SK-MEL-5 (cell line): ENCODE measurements at regions not wholly inside any gene's neighbourhood (a gene's known extent, or its start where the extent isn't known, plus 50 kb on each side); places are given as distances from the start of the nearest gene placed in this dataset.

Experiments used
- DNase-seq: peaks from one replicate; pipeline ENCODE4 v3.0.0-alpha.2; 2016; ENCODE audit warnings: low read depth, low spot score
- in situ Hi-C: cut with HindIII; loops from 2 replicates; pipeline ENCODE4 v1.10.0; 2016; ENCODE audit warnings: low sequenced_read_pairs, high pct_unique_total_duplicates, low pct_unique_long_range_greater_than_20kb

DNA sequence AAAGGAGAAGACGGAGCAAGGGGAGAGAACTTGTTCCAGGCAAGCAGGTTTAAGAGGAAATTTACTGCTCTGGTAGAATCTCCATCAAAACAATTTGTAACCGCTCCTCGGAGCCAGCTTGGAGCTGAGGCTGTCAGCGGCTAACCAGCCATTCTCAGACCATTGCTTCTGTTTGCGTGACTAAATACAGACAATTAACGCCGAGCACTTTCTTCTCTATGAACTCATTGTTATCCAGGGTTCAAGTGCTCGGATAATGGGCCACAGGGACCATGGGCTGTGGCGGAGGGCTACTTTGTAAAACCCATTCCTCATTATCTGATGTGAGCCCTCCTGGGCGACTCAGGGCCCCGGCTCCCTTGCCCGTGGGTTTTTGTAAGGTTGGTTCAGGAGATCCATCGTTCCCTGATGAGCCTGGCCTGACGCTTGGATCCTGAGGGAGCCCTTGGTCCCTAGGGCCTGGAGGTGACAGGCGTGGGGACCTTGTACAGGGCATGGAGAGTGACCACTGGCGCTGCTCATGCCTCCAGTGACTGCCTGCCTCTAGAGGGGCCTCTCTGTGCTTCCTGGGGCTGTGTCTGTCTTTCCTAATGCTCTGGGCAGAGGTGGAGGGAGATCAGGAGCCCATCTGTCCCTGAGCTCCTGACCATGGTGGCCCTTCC is 61.5 kb upstream of the ZNF536 start:
- DNase-seq, result no peak
- in situ Hi-C loops, result no loop called here

DNA sequence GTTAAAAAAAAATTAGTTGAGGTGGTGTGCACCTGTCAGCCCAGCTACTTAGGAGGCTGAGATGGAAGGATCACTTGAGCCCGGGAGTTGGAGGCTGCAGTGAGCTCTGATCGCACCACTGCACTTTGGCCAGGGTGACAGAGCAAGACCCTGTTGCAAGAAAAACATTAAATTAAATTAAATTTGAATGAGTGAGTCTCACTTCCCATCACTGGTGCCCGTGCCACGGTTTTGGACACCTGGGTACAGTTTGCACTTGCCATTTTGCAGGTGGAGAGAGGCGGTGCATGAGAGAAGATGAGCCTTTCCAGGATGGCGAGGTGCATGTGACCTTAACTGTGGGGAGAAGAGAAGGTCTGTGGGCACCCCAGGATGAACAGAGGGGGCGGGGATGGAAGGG is 60.3 kb upstream of the ZNF536 start:
- DNase-seq, result no peak
- in situ Hi-C loops, result no loop called here

DNA sequence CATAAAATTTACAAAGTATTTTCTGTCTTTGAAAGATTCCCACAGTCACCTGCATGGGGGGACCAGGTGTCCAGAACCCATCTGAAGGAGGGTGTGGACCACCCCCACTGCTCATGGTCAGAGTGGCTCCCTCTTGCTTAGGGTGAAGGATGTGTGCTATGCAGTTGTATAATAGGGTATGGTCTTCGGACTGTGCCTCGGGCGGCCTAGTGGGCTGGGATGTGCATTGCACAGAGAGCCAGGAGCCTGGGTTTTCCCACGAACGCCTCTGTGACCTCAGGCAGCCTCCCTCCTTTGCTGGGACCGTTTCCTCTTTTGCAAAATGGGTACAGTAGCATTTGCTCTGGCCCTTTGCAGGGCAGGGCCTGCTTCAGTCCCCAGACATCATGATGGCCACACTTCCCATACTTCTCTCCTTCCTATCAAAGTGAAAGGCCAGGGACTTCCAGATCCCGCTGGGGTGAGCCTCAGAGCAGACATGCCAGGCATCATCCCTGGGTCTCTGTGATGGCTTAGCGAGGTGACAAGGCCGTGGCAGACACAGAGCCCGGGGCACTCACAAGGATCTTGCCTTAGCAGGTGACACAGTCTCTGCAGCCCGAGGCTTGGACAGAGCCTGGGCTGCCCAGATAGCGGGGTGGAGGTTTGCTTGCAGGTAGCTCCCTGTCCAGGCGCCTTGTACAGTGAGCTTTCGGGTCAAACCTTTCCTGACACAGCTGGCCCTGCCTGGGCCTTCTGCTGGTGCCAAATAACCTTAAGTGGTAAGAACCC is 59.4 kb upstream of the ZNF536 start:
- DNase-seq, result no peak
- in situ Hi-C loops, result no loop called here

DNA sequence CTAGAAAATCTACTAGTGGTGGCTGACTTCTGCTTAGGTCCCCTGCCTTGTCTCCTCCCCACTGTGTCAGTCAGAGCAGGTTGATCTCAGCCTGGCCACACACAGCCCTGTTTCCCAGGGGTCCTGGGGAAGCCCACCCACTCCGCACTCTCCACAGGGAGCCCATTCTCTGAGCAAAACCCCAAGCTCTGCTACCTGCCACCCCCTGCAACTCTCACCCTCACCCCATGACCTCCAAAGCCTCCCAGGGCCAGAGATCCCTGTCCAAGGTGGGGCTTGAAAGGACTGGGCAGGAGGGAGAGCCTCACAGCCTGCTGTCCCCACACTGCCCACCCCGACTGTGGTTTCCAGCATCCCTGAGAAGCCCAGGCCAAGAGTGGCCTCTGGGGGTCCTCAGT is 58.8 kb upstream of the ZNF536 start:
- in situ Hi-C loops, result no loop called here
- no peak for DNase-seq

DNA sequence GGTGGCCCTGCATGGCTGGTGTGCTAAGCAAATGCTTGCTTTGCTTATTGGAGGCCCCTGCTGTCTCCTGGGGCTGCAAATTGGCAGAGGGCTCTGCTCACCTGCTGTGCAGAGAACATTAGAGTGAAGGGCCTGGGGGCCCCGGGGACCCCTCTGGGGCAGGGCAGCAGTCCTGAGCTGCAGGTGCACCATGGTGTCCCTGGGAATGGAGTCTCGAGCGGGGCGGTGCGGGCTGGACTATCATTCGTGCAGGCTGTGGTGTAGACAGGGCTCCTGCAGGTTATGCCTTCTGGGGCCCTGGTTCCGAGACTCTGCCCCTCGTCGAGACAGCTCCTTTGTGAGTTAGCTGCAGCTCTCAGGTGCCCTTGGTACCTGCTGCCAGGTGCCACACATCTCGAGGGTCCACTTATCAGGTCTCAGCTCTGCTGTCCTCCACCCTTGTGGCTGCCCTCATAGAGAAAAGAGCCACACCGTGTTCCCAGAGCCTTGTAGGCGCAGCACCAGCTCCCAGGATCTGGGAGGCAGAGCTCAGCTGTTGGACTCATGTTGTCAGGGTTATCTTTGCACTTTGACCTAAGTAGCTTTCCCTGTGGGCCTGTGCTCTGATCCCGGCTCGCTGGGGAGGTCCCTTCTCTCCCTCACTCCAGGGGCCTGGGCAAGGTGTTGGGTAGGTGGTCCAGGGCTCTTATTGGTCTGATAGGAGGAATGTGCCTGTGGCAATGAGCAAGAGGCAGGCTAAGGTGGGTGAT is 58.0 kb upstream of the ZNF536 start:
- in situ Hi-C loops, result no loop called here
- DNase-seq, result no peak

DNA sequence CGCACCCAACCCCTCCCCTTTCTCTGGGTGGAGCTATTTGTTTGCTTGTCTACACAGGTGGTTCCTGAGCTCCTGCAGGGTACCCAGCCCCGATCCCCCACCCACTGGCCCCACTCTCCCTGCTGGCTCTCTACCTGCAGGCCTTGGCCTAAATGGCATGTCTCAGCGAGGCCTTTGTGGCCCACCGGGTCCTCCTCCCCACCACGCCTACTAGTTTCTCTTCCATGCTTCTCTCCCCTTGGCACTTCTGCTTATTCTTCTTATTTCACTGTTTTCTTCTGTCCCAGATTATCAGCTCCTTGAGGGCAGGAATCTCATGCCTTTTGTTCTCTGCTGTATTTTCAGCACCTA is 57.4 kb upstream of the ZNF536 start:
- no peak for DNase-seq
- in situ Hi-C loops, result no loop called here

DNA sequence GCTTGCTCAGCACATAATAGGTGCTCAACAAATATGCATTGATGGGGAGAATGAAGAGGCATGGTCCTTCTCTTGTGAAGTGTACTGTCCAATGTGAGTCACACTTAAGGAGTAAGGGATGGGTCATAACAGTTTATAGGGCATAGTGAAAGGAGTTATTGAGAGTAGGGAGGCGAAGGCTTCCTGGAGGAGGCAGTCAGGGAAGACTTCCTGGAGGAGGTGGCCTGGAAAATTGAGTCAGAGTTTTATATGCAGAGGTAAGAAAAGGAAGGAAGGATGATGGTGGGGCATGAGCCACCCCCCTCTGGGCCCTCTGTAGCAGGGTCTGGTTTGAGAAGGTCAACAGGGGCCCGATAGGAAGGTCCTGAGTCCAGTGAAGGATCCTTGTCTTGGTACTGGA is 57.0 kb upstream of the ZNF536 start:
- in situ Hi-C loops, result no loop called here
- no peak for DNase-seq

DNA sequence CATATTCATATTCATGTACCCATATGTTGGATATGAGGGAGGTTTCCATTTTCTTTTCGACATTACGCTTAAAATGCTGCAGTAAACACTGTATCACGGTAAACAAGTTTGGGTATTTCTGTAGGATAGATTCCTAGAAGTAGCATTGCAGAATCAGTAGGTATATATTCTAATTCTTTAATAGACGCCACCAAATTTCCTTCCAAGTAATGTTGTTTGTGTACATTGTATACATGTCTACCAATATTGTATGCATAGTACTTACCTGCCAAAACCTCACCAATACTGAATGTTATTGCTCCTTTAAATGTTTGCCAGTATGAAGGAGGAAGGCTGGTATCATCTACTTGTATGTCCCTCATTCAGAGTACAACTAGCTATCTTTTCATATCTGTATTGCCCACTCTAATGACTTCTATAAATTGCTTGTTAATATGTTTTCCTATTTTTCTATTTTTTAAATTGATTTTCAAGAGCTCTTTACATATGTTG is 56.1 kb upstream of the ZNF536 start:
- in situ Hi-C loops, result no loop called here
- DNase-seq, result no peak

DNA sequence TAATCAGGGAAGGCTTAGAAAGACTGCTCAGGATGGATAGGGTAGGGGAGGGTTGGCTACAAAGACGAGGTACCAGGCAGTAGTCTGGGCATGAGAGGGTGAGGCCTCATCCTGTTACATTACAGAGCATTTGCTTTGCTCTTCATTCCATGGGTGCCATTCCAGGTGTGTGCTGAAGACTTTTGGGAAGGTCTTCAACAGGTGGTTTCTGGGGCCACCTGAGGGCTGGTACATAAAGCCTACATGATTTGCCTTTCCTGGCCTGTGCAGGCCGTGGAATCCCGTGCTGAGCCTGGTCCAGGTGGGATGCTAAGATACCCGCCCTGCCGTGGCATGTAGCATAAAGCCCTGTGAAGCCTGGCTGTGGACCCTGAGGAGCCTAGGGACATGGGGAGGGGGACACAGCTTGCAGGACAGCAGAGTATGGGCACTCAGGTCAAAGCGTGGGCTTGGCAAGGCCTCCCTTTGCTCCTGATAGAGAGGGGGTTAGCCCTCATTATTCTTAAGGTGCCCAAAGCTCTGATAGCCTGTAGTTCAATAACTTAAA is 55.6 kb upstream of the ZNF536 start:
- no peak for DNase-seq
- in situ Hi-C loops, result no loop called here

DNA sequence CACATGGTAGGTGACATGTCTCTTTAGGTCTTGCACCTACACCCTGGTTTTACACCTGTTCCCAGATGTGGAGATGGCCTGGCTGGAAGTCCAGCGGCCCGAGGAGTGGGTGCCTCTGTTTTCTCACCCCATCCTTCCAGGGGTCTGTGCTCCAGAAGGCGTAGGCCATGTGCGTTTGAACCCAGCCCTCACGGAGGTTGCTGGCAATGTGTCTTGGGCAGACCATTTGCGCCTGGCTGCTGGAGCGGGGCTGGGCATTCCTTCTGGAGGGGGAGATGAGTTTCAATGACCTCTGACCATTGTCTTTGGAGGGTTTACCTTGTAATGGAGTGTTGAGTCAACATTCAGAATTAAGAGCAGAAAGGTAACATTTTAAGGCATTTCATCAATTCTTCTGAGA is 54.8 kb upstream of the ZNF536 start:
- in situ Hi-C loops, result no loop called here
- DNase-seq, result no peak

DNA sequence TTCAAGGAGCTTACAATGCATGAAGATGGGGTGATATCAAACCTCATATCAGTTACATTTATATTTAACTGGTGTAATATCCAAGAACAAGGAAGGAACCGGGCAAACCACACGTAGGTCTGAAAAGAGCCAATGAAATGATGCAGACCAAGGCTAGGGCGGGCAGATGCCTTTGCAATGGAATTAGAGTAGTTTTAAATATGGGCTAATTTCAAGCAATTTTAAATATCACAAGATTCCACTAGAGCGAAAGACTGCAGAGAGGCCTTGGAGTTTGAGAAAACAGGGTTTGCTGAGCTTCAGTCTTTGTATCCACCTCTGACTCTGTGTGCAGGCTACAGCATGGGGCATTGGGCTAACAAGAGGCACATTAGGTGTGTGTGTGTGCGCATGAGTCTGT is 53.9 kb upstream of the ZNF536 start:
- in situ Hi-C loops, result no loop called here
- DNase-seq, result no peak

DNA sequence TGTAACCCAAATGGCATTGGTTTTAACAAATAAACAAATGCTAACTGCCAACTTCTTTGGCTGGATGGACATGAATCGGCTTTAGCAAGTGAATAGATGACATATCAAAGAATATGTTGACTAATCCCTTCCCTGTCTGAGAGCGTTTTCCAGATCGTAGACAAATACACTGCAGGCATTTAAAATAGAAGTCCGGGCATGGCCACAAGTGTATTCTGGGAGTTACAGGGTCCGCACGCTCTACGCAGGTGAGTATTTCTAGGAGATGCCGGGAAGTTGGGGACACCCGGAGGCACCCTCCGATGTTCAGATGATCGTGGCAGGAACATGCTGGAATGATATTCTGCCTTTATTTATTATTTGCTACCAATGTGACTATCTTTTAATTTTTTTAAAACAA is 53.2 kb upstream of the ZNF536 start:
- in situ Hi-C loops, result no loop called here
- DNase-seq, result no peak

DNA sequence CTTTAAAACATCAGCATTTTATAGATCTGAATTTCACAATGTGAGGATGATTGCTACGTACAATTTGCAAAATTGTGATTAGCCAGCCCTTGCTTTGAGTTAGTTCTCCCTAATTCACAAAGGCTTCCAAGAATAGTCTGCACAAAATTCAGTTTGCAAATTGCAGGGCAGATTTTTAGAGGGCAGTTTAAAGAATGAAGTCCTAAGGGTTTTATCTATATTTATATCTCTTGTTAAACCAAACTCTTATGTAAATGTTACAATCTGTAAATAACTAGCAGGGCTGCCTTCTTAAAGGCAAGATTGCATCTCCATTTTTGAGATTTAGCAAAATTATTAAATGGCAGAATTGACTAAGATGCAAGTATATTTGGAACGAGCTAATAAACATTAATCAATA is 52.8 kb upstream of the ZNF536 start:
- in situ Hi-C loops, result no loop called here
- DNase-seq, result no peak

DNA sequence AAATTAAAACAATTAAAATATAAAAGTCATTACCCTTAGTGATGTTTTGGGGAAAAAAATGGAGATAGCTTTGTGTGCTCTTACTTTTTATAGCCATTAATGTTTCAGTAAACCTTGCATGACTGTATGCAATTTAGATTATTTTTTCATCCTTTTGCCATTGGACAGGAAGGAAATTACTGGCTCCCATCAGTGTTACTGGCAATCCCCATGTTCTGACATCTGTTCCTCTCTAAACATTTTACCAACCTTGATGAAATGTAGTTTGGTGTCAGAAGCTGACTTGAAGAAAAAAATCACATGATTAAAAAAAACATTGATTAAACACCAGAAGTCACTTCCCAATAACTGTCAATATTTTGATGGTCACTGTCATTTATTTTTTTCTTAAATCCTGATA is 52.3 kb upstream of the ZNF536 start:
- in situ Hi-C loops, result no loop called here
- no peak for DNase-seq

DNA sequence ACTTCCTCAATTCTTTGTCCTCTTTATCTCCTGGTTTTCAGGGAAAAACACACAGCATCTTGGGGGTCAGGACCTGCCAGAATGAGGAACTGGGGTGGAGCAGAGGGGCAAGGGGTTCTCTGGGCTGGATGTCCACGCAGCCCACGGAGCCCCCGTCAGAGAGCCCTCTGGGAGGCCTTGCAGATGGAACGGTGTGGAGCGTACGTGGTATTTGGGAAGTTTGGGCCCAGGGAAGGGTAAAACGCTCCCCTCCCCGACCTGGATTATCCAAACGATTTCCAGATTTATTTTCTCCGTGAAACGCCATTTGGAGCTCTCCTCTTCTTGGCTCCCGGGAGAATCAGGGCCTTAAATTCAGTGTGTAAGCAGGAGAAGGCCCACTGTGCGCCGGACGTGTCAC is 51.7 kb upstream of the ZNF536 start:
- in situ Hi-C loops, result no loop called here
- no peak for DNase-seq

DNA sequence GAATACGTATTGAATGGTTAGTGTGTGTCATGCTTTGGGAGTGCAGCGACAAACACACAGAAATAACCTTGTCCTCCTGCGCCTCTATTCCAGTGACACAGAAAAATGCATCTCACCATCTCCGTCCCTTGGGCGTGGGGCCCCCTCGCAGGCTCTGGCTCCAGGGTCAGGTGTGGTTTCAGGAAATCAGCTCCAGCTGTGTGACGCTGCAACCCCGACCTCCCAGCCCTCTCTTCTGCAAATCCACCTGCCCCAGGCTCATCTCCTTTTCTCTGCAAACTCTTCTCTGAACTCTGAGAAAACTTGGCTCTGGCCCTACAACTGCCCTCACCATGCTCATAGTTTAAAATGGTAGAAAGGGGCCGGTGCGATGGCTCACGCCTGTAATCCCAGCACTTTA is 51.3 kb upstream of the ZNF536 start:
- in situ Hi-C loops, result no loop called here
- DNase-seq, result no peak
